Anterior cingulate cortex (tissue), 58 donors: ENCODE measurements at regions not wholly inside any gene's neighbourhood (a gene's known extent, or its start where the extent isn't known, plus 50 kb on each side); places are given as distances from the start of the nearest gene placed in this dataset.
"Not testable (repeated sequence)": the region's sequence is repeated elsewhere in the genome, so short reads cannot be mapped to it uniquely, and the experiment has no call there.

ENCODE experiments used
- DNase-seq, 58 donors: peaks; one replicate each; lab custom pipeline; 2025; lab: John Stamatoyannopoulos, UW

- DNase-seq: peak in 3 of 58 donors; percentile 35 to 60 (median 40)
Measured at GRCh38 chr2:43075811-43076585, 150.4 kb downstream of the ZFP36L2 start.

GRCh38 chr2:43075054-43075593 is 151.3 kb downstream of the ZFP36L2 start:
- no peak for DNase-seq

DNA sequence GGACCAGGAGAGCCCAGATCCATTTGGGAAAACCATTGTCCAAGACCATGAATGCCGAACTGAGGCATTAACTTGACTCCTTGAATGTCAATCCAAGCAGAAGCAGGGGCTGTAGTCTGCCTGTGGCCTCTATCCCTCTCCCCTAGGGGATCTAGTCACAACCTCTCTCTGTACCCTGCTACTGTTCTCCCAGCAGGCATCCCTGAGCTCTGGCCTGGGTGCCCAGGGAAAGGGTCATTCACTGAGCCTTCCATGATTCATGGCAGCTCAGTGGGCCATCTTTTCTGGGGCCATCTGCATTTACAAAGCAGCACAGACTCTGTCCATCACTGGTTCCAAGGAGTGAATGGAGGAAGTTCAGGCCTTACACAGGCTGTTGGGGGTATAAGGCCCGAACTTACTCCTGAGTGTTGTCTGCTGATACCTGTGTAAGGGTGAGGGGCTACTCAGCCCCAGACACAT is 151.8 kb downstream of the ZFP36L2 start:
- DNase-seq: no peak

- DNase-seq: no peak
Measured at GRCh38 chr2:43074052-43074451, 152.4 kb downstream of the ZFP36L2 start.

GRCh38 chr2:43073401-43073825 is 153.0 kb downstream of the ZFP36L2 start:
- DNase-seq: no peak

DNA sequence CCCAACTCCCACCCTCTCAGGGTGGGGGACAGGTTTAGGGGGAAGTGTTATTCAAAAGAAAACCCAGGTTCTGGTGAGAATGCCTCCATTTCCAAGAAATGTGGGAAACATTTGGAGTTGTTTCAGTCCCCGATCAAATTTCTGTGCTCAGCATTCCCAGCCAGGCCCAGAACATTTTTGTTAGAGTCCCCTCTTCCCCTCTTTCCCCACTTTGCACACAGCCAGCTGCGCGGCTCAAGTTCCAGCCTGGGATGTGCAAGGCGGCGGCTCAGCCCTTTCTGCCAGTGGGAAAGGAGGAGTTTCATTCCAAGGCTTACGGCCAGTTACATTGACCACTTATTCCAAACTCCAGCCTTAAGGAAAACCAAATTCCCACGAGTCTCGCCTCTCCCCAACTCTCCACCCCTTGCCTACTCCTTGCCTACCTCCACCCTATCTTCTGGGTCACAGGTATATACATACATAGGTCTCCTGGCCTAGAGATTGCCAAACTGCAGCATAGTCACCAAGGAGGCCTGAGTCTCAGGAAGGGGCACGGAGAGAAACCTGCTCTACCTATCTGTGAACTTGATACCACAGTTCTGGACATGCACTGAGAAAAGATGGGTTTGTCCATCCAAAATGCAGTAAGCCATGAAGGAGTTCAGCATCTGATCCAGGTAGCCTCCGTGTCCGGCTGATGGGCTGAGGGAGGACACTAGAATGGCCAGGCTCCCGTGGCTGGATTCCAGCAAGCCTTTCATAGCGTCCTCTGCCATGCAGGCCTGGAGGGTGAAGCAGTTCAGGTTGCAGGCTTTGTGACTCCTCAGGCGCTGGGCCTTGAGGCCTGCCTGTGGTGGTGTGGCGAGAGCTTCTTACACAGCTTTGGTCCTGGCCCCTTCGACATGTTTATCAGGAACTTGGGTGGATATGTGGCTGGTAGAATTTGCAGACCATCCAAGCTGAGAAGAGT is 154.5 kb downstream of the ZFP36L2 start:
- DNase-seq: no peak

DNA sequence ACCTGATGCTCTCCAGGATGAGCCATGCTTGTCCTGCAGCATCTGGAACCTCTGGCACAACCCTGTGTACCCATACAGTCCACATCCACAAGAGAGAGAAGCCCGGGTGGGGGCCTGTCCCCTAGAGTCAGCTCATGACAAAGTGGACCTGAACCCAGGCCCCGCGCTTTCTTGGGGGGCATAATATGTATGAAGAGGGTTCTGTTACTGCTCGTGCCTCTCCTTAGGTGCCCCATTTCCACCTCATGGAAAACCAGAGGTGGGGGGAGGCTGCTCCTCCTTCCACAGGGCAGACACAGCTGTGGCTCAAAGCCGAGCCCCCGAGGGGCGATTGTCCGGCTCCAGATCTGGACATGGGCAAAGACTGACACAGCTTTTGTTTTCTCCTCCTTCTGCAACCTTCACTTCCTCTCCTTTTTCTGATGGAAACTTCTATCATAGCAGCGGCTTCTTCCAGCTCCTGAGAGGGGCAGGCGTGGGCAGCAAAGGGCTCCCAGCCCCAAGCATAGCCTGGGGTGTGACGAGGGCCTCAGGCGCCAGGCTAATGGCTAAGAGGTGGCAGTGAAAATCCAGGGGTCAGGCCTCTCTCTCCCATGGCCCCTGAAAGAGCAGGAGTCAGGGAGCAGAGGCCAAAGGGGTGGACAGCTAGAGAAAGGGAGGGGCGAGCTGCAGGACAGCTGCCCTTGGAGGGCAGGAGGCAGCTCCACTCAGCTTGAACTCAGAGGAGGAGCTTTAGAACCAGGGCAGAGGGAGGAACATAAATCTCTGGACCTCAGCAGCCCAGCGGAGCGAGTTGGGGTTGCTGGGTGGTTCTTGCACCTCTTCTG is 155.5 kb downstream of the ZFP36L2 start:
- no peak for DNase-seq

DNA sequence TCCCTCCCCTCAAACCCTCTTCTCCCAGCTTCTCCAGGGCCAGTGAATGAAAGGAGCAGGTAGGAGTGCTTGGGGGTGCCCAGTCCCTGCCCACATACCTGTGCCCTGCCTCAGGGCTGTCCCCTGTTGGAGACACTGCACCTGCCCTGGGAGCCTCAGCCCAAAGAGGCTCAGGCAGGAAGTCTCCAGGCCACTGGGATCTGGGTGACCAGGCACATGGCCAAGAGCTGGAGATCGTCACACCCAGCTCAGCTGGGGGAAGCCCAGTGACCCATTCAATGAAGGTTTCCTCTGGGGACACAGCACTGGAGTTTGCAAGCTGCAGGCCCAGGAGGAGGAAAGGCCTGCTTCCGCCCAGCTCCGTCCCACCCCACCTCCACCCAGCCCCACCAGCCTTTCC is 156.4 kb downstream of the ZFP36L2 start:
- no peak for DNase-seq

DNA sequence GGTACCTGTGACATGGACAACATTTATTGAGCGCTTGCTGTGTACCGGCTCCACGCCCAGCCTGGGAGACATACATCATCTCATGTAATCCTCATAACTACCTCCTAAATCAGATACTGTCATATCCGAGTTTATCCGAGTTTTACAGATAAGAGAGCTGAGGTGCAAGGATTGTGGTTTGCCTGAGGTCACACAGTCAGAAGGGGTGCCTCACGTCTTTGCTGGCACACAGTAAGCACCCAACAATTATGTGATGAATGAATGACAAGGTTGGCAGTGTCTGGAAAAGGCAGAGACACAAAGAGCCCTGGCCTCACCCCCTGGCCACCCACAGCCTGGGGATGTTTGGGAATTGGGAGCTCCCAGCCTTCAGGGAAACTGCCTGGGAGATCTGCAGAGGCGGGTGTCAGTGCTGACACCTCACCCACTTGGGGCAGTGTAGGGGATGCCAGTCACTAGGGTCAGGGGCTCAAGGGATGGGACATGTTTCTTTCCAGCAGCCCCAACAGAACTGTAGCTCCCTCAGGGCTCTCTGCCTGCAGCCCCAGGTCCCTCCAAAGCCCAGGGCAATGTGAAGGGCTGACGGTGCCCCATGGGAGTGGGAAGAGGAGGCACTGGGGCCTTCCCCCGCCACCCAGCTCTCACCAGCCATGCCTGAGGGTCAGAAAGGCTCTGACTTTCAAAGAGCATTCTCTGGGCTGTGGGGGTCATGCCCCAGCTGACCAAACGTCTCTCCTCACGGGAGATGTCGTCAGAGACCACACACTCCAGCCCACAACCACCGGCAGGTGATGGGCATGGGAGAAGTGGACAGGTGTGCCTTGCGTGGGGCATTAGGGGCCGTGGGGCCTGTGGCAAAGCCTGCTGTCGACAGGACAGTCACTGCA is 157.5 kb downstream of the ZFP36L2 start:
- no peak for DNase-seq

GRCh38 chr2:43068041-43068533 is 158.3 kb downstream of the ZFP36L2 start:
- peak in 7 of 58 donors; percentile 16 to 30 (median 26) for DNase-seq

GRCh38 chr2:43067254-43068040 is 159.0 kb downstream of the ZFP36L2 start:
- no peak for DNase-seq

DNA sequence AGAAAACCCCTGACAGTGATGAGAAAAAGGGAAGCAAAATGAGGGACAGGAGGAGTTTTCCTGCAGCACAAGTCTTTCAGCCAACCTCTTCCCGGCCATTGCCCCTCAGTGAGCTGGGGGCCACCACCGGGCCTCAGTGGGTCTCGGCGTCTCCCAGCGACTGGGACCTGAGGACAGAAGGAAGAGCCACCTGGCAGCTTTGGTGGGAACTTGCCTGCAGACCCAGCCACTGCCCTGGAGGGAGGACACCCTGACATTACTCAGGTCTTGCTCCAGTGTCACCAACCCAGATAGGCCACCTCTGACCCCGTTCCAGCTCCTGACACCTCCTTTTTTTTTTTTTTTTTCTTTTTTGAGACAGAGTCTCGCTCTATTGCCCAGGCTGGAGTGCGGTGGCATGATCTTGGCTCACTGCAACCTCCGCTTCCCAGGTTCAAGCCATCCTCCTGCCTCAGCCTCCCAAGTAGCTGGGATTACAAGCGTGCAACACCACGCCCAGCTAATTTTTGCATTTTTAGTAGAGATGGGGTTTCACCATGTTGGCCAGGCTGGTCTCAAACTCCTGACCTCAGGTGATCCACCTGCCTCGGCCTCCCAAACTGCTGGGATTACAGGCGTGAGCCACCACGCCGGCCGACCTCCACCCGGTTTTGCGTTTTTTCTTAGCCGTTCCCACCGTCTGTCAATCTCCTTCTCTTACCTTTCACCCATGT is 159.7 kb downstream of the ZFP36L2 start:
- DNase-seq: not testable (repeated sequence)

DNA sequence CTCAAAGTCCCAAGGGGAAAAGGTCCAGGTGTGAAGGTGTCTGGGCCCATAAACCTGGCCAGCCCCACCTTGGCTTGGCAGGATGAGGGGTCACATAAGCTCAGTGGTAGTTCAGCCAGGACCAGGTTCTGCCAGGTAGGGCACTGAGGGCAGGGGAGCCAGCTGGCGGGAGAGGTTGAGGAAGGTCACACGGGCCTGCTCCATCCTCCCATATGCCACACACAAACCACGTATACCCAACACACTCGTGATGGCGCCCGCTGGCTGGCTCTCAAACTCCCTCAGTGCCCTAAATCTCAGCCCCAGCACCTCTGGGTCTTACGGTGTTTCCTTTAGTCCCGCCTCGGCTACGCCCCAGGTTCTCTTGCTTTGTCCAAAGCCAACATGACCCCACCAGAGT is 160.5 kb downstream of the ZFP36L2 start:
- no peak for DNase-seq

DNA sequence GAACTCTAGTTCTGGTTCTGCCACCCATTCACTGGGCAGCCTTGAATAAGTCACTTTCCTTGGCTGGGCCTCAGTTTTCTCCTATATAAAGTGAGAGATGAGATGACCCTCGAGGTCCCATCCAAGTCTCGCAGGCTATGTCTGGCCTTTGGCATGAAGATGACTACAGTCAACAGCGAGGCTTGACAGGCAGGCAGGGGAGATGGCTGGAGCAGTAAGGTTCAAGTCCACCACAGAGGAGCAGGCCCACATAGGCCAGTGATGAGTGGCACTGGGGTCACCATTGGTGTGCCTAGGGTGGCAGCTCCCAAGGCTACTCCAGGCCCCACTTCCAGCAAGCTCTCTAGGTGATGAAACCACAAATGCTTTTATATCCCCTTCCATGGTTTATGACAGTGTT is 161.4 kb downstream of the ZFP36L2 start:
- no peak for DNase-seq

GRCh38 chr2:43063096-43063495 is 163.3 kb downstream of the ZFP36L2 start:
- DNase-seq: not testable (repeated sequence)

GRCh38 chr2:43062058-43062457 is 164.3 kb downstream of the ZFP36L2 start:
- DNase-seq: no peak

GRCh38 chr2:43060390-43061016 is 165.9 kb downstream of the ZFP36L2 start:
- DNase-seq: no peak
